Suprapubic skin (tissue), 3 donors: ENCODE measurements at regions not wholly inside any gene's neighbourhood (a gene's known extent, or its start where the extent isn't known, plus 50 kb on each side); places are given as distances from the start of the nearest gene placed in this dataset.

Experiments used
- CTCF ChIP-seq, 2 donors: fragments of 200-600 bp in 1 of 2; fragments of 450-650 bp in 1 of 2; sonication (generic) in 1 of 2; IDR thresholded peaks; one replicate each; pipeline ENCODE4 v1.5.1; 2016 to 2019; ENCODE audit warnings: antibody characterized with exemption in 2 of 2, mild to moderate bottlenecking in 1 of 2, moderate library complexity in 1 of 2
- EP300 ChIP-seq: sonication (generic); formaldehyde crosslinking; IDR thresholded peaks from one replicate; pipeline ENCODE4 v1.6.1; 2017; ENCODE audit warnings: antibody characterized with exemption

GRCh38 chr11:29755474-29755873, 261.4 kb downstream of the KCNA4 start:
- TF ChIP-seq CTCF (IDR thresholded peaks at IDR 0.05) (no peak), EP300 (no peak)
